IMR-90 (cell line): ENCODE measurements at regions not wholly inside any gene's neighbourhood (a gene's known extent, or its start where the extent isn't known, plus 50 kb on each side); places are given as distances from the start of the nearest gene placed in this dataset.

Source experiments
- ATAC-seq: fragments of 200-7000 bp; cut with Tn5 transposase; 2 replicates; pipeline ENCODE4 v1.9.1; 2020; ENCODE audit warnings: low read depth, mild to moderate bottlenecking, moderate library complexity
- BruUV-seq: library from RNA; stranded (reverse); fragments of 400-500 nt; replicated peaks from 2 replicates; lab custom pipeline; 2021; lab: Mats Ljungman, UMichigan
- CTCF ChIA-PET: fragments of 300-600 bp; formaldehyde crosslinking; extraction: SDS; loops from one replicate; lab custom pipeline; 2021; ENCODE audit warnings: antibody characterized with exemption; lab: Yijun Ruan, JAX
- POLR2A ChIA-PET: fragments of 300-600 bp; sonication (Branson Sonifier 250); formaldehyde crosslinking; loops from one replicate; lab custom pipeline; 2022; ENCODE audit warnings: antibody characterized with exemption; ENCODE audit not compliant: unreplicated experiment; lab: Charles Lee
- DNase-seq: peaks from one replicate; pipeline ENCODE4 v3.0.0; 2013
- H2AFZ ChIP-seq: replicated peaks from 2 replicates; pipeline ENCODE3; 2013; ENCODE audit warnings: low read length, mild to moderate bottlenecking; ENCODE audit not compliant: poor library complexity
- H2AK5ac ChIP-seq: 2 replicates; pipeline ENCODE4 v1.6.1; 2013; ENCODE audit warnings: low read depth, low read length, inconsistent platforms
- H2AK9ac ChIP-seq: replicated peaks from 2 replicates; pipeline ENCODE3; 2013; ENCODE audit warnings: mild to moderate bottlenecking, low read depth, low read length, moderate library complexity; ENCODE audit not compliant: poor library complexity
- H2BK120ac ChIP-seq: 2 replicates; pipeline ENCODE4 v1.6.1; 2013; ENCODE audit warnings: low read depth, low read length, inconsistent platforms
- H2BK15ac ChIP-seq: 3 replicates; pipeline ENCODE4 v1.6.1; 2013; ENCODE audit warnings: low read depth, low read length, inconsistent platforms
- H2BK20ac ChIP-seq: 2 replicates; pipeline ENCODE4 v1.6.1; 2013; ENCODE audit warnings: low read depth, mild to moderate bottlenecking, inconsistent platforms, low read length, moderate library complexity
- H2BK5ac ChIP-seq: 2 replicates; pipeline ENCODE4 v1.6.1; 2013; ENCODE audit warnings: mild to moderate bottlenecking, low read depth, low read length, inconsistent platforms; ENCODE audit not compliant: poor library complexity, severe bottlenecking
- H3K14ac ChIP-seq: replicated peaks from 2 replicates; pipeline ENCODE4 v1.6.1; 2013; ENCODE audit warnings: low read depth, low read length, inconsistent platforms
- H3K18ac ChIP-seq: 2 replicates; pipeline ENCODE4 v1.6.1; 2013; ENCODE audit warnings: low read depth, low read length, control low read depth
- H3K23ac ChIP-seq: 2 replicates; pipeline ENCODE4 v1.6.1; 2013; ENCODE audit warnings: low read depth, low read length, inconsistent platforms
- H3K27ac ChIP-seq: 2 replicates; pipeline ENCODE4 v1.5.1; 2013; ENCODE audit warnings: mild to moderate bottlenecking, control low read depth, low read length; ENCODE audit not compliant: insufficient read depth
- H3K27me3 ChIP-seq: 2 replicates; pipeline ENCODE4 v1.6.1; 2013; ENCODE audit warnings: low read length; ENCODE audit not compliant: control insufficient read depth, insufficient read depth
- H3K36me3 ChIP-seq: 2 replicates; pipeline ENCODE4 v1.6.1; 2013; ENCODE audit warnings: low read length, mixed read lengths; ENCODE audit not compliant: control insufficient read depth, insufficient read depth
- H3K4ac ChIP-seq: 2 replicates; pipeline ENCODE4 v1.6.1; 2013; ENCODE audit warnings: low read depth, low read length, inconsistent platforms
- H3K4me1 ChIP-seq: 2 replicates; pipeline ENCODE4 v1.6.1; 2013; ENCODE audit warnings: low read length, mixed read lengths; ENCODE audit not compliant: control insufficient read depth, insufficient read depth
- H3K4me2 ChIP-seq: 2 replicates; pipeline ENCODE4 v1.6.1; 2013; ENCODE audit warnings: low read depth, mild to moderate bottlenecking, control low read depth, low read length, moderate library complexity
- H3K4me3 ChIP-seq: 2 replicates; pipeline ENCODE4 v1.5.1; 2013; ENCODE audit warnings: low read depth, mild to moderate bottlenecking, control low read depth, low read length, moderate library complexity; ENCODE audit not compliant: insufficient read depth
- H3K56ac ChIP-seq: 2 replicates; pipeline ENCODE4 v1.6.1; 2013; ENCODE audit warnings: low read length, inconsistent platforms; ENCODE audit not compliant: insufficient read depth; ENCODE audit errors: extremely low read depth
- H3K79me1 ChIP-seq, 2 experiments: 2 replicates each; pipeline ENCODE4 v1.6.1; 2013; ENCODE audit warnings: low read length in 2 of 2, inconsistent platforms in 1 of 2, low read depth in 1 of 2
- H3K9ac ChIP-seq: 2 replicates; pipeline ENCODE4 v1.6.1; 2013; ENCODE audit warnings: low read depth, low read length, control low read depth
- H3K9me1 ChIP-seq: 2 replicates; pipeline ENCODE4 v1.6.1; 2013; ENCODE audit warnings: low read length, inconsistent platforms; ENCODE audit not compliant: insufficient read depth
- H3K9me3 ChIP-seq: 2 replicates; pipeline ENCODE4 v1.6.1; 2013; ENCODE audit warnings: low read length; ENCODE audit not compliant: control insufficient read depth, insufficient read depth
- H4K20me1 ChIP-seq: 2 replicates; pipeline ENCODE4 v1.6.1; 2013; ENCODE audit warnings: low read length, inconsistent platforms; ENCODE audit not compliant: insufficient read depth
- H4K5ac ChIP-seq: 2 replicates; pipeline ENCODE4 v1.6.1; 2013; ENCODE audit warnings: mild to moderate bottlenecking, low read depth, low read length, control low read depth
- H4K8ac ChIP-seq, 2 experiments: 2 replicates each; pipeline ENCODE4 v1.6.1; 2013; ENCODE audit warnings: low read depth in 2 of 2, low read length in 2 of 2, control low read depth in 1 of 2, inconsistent platforms in 1 of 2
- H4K91ac ChIP-seq: 2 replicates; pipeline ENCODE4 v1.6.1; 2013; ENCODE audit warnings: low read depth, low read length, inconsistent platforms; ENCODE audit not compliant: insufficient read depth
- BHLHE40 ChIP-seq: fragments of 150-350 bp; IDR thresholded peaks from 2 replicates; pipeline ENCODE4 v1.6.1; 2016; ENCODE audit warnings: mild to moderate bottlenecking, low read depth, low read length
- CEBPB ChIP-seq: IDR thresholded peaks from 2 replicates; pipeline ENCODE4 v1.6.1; 2012; ENCODE audit warnings: low read depth, low read length, improper control_type of control experiment
- CHD1 ChIP-seq: IDR thresholded peaks from 2 replicates; pipeline ENCODE4 v1.6.1; 2012; ENCODE audit warnings: low read depth, low read length, improper control_type of control experiment
- FOS ChIP-seq: fragments of 150-350 bp; IDR thresholded peaks from 2 replicates; pipeline ENCODE4 v1.6.1; 2016; ENCODE audit warnings: low read depth, low read length
- MAFK ChIP-seq: IDR thresholded peaks from 2 replicates; pipeline ENCODE4 v1.6.1; 2012; ENCODE audit warnings: low read depth, low read length, improper control_type of control experiment
- MAZ ChIP-seq: IDR thresholded peaks from 2 replicates; pipeline ENCODE4 v1.6.1; 2012; ENCODE audit warnings: low read depth, mild to moderate bottlenecking, low read length, improper control_type of control experiment, moderate library complexity, borderline replicate concordance
- MXI1 ChIP-seq: IDR thresholded peaks from 2 replicates; pipeline ENCODE4 v1.6.1; 2012; ENCODE audit warnings: low read depth, mild to moderate bottlenecking, low read length, moderate library complexity, borderline replicate concordance
- NFE2L2 ChIP-seq: fragments of 150-350 bp; IDR thresholded peaks from 2 replicates; pipeline ENCODE4 v1.6.1; 2016; ENCODE audit warnings: low read depth, mild to moderate bottlenecking, low read length
- POLR2A ChIP-seq: IDR thresholded peaks from 2 replicates; pipeline ENCODE4 v1.6.1; 2012; ENCODE audit warnings: mild to moderate bottlenecking, low read depth, low read length
- RAD21 ChIP-seq: IDR thresholded peaks from 2 replicates; pipeline ENCODE4 v1.6.1; 2012; ENCODE audit warnings: low read length, improper control_type of control experiment
- RCOR1 ChIP-seq: IDR thresholded peaks from 2 replicates; pipeline ENCODE4 v1.6.1; 2012; ENCODE audit warnings: mild to moderate bottlenecking, low read length, improper control_type of control experiment; ENCODE audit not compliant: insufficient replicate concordance
- RFX5 ChIP-seq: IDR thresholded peaks from 2 replicates; pipeline ENCODE4 v1.8.0; 2012; ENCODE audit warnings: low read depth, mild to moderate bottlenecking, low read length, moderate library complexity
- SMC3 ChIP-seq: fragments of 150-350 bp; IDR thresholded peaks from 2 replicates; pipeline ENCODE4 v1.6.1; 2016; ENCODE audit warnings: low read depth, mild to moderate bottlenecking, antibody characterized with exemption, low read length, moderate library complexity
- USF2 ChIP-seq: fragments of 150-350 bp; IDR thresholded peaks from 2 replicates; pipeline ENCODE4 v1.6.1; 2017; ENCODE audit warnings: mild to moderate bottlenecking, antibody characterized with exemption, low read length, low read depth
- WGBS, 2 experiments: methylation state at CpG; one replicate each; pipeline versions ENCODE4 v1.1.5 to v1.1.7; 2013; ENCODE audit warnings: missing lambda C conversion rate in 2 of 2; ENCODE audit not compliant: insufficient read length in 1 of 2; ENCODE audit errors: extremely low coverage in 2 of 2; 5-methylcytosine and 5-hydroxymethylcytosine counted together
- dilution Hi-C: fragments of 300-500 bp; cut with HindIII; formaldehyde crosslinking; loops from one replicate; pipeline ENCODE4 v1.14.3; 2018; ENCODE audit warnings: low sequenced_read_pairs; ENCODE audit not compliant: unreplicated experiment
- in situ Hi-C: fragments of 300-500 bp; cut with MboI; formaldehyde crosslinking; loops from 3 replicates; pipeline ENCODE4 v1.14.3; 2019; ENCODE audit warnings: low sequenced_read_pairs, inconsistent platforms, mixed read lengths
- intact Hi-C: fragments of 100-400 bp; cut with micrococcal nuclease; formaldehyde crosslinking; loops from 2 replicates; pipeline ENCODE4 v1.10.0; 2022
- TF ChIP-seq, protein P1 (sequence below): conservative IDR thresholded peaks from 2 replicates; pipeline ENCODE4 v1.5.1; 2012; ENCODE audit warnings: mild to moderate bottlenecking, low read depth, low read length, improper control_type of control experiment
- TF ChIP-seq, protein P2 (sequence below): fragments of 150-350 bp; IDR thresholded peaks from 2 replicates; pipeline ENCODE4 v1.6.1; 2016; ENCODE audit warnings: low read depth, mild to moderate bottlenecking, low read length, moderate library complexity, borderline replicate concordance

- Histone ChIP-seq H3K56ac (no peak overlapping the region), H3K9me3 (no peaks in the 10 kb centered on the region; the same call in 1 of the 2 replicates), H4K8ac (no peak overlapping the region), H3K79me1 (no peaks in the 10 kb centered on the region), H3K23ac (no peak overlapping the region), H3K9ac (no peak overlapping the region), H2AFZ (no peak overlapping the region), H3K4ac (no peak overlapping the region), H2BK20ac (no peak overlapping the region), H2BK120ac (no peak overlapping the region), H3K36me3 (no peaks in the 10 kb centered on the region), H3K14ac (no peak overlapping the region), H4K20me1 (no peaks in the 10 kb centered on the region), H3K27me3 (no peaks in the 10 kb centered on the region), H3K18ac (no peak overlapping the region), H2BK15ac (no peak overlapping the region), H4K5ac (no peak overlapping the region), H2AK9ac (no peak overlapping the region), H3K9me1 (no peaks in the 10 kb centered on the region), H2BK5ac (no peak overlapping the region), H3K4me2 (no peak overlapping the region), H3K4me3 (no peak overlapping the region), H3K27ac (no peak overlapping the region), H4K91ac (no peak overlapping the region), H2AK5ac (no peak overlapping the region), H3K4me1 (no peaks in the 10 kb centered on the region)
- ChIA-PET CTCF (no interaction called here), POLR2A (no interaction called here)
- BruUV-seq: no TSS peak
- intact Hi-C loops: no loop called here
- WGBS, 2 experiments: no CpG with 5 or more reads among the region's 4 CpGs
- dilution Hi-C loops: no loop called here
- no peak for DNase-seq
- ATAC-seq: no peak
- in situ Hi-C loops: no loop called here
- TF ChIP-seq USF2 (no peak), MAFK (no peak), CHD1 (no peak), NFE2L2 (no peak), RAD21 (no peak), RFX5 (no peak), RCOR1 (no peak), POLR2A (no peak), FOS (no peak), BHLHE40 (no peak), CEBPB (no peak), MAZ (no peak), SMC3 (no peak), MXI1 (no peak)
- TF ChIP-seq, protein P1, sequence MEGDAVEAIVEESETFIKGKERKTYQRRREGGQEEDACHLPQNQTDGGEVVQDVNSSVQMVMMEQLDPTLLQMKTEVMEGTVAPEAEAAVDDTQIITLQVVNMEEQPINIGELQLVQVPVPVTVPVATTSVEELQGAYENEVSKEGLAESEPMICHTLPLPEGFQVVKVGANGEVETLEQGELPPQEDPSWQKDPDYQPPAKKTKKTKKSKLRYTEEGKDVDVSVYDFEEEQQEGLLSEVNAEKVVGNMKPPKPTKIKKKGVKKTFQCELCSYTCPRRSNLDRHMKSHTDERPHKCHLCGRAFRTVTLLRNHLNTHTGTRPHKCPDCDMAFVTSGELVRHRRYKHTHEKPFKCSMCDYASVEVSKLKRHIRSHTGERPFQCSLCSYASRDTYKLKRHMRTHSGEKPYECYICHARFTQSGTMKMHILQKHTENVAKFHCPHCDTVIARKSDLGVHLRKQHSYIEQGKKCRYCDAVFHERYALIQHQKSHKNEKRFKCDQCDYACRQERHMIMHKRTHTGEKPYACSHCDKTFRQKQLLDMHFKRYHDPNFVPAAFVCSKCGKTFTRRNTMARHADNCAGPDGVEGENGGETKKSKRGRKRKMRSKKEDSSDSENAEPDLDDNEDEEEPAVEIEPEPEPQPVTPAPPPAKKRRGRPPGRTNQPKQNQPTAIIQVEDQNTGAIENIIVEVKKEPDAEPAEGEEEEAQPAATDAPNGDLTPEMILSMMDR: no peak
- TF ChIP-seq, protein P2, sequence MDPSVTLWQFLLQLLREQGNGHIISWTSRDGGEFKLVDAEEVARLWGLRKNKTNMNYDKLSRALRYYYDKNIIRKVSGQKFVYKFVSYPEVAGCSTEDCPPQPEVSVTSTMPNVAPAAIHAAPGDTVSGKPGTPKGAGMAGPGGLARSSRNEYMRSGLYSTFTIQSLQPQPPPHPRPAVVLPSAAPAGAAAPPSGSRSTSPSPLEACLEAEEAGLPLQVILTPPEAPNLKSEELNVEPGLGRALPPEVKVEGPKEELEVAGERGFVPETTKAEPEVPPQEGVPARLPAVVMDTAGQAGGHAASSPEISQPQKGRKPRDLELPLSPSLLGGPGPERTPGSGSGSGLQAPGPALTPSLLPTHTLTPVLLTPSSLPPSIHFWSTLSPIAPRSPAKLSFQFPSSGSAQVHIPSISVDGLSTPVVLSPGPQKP: no peak
These were observed 222.7 kb downstream of the ARPP21 start for GRCh38 chr3:35862057-35862456.
